OCI-LY3 (cell line): ENCODE measurements at regions not wholly inside any gene's neighbourhood (a gene's known extent, or its start where the extent isn't known, plus 50 kb on each side); places are given as distances from the start of the nearest gene placed in this dataset.

ENCODE experiments used
- EZH2phosphoT487 ChIP-seq: fragments of 200-600 bp; shearing (Covaris generic); IDR thresholded peaks from 2 replicates; pipeline ENCODE4 v1.6.1; 2018; ENCODE audit warnings: antibody characterized with exemption, mixed run types, low read depth
- TF ChIP-seq, protein P1 (sequence below): fragments of 200-600, 300-600 bp; sonication (generic); IDR thresholded peaks from 2 replicates; pipeline ENCODE4 v1.5.1; 2014; ENCODE audit warnings: antibody characterized with exemption, low read length, low read depth

DNA sequence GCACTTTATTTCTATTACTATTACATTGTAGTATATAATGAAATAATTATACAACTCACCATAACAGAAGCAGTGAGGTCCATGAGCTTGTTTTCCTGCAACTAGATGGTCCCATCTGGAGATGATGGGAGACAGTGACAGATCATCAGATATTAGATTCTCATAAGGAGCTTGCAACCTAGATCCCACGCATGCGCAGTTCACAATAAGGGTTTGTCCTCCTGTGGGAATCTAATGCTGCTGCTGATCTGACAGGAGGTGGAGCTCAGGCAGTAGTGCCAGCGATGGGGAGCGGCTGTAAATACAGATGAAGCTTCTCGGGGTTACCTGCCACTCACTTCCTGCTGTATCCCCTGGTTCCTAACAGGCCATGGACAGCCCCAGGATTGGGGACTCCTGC is 139.5 kb upstream of the TCF21 start:
- TF ChIP-seq, protein P1, sequence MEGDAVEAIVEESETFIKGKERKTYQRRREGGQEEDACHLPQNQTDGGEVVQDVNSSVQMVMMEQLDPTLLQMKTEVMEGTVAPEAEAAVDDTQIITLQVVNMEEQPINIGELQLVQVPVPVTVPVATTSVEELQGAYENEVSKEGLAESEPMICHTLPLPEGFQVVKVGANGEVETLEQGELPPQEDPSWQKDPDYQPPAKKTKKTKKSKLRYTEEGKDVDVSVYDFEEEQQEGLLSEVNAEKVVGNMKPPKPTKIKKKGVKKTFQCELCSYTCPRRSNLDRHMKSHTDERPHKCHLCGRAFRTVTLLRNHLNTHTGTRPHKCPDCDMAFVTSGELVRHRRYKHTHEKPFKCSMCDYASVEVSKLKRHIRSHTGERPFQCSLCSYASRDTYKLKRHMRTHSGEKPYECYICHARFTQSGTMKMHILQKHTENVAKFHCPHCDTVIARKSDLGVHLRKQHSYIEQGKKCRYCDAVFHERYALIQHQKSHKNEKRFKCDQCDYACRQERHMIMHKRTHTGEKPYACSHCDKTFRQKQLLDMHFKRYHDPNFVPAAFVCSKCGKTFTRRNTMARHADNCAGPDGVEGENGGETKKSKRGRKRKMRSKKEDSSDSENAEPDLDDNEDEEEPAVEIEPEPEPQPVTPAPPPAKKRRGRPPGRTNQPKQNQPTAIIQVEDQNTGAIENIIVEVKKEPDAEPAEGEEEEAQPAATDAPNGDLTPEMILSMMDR: no peak
- no peak for TF ChIP-seq EZH2phosphoT487
